NCI-H1436 (cell line): ENCODE measurements at regions not wholly inside any gene's neighbourhood (a gene's known extent, or its start where the extent isn't known, plus 50 kb on each side); places are given as distances from the start of the nearest gene placed in this dataset.
"Not testable (repeated sequence)": the region's sequence is repeated elsewhere in the genome, so short reads cannot be mapped to it uniquely, and the experiment has no call there.

ENCODE experiments used
- DNase-seq: peaks from one replicate; lab custom pipeline; 2025; lab: John Stamatoyannopoulos, UW

GRCh38 chr13:50156561-50157127, 141.4 kb downstream of the KCNRG start:
- no peak for DNase-seq

- no peak for DNase-seq
Observed at GRCh38 chr13:50158385-50159165, 143.3 kb downstream of the KCNRG start.

GRCh38 chr13:50159607-50160006, 144.4 kb downstream of the KCNRG start:
- no peak for DNase-seq

- no peak for DNase-seq
Observed at GRCh38 chr13:50161052-50161451, 145.8 kb downstream of the KCNRG start.

- no peak for DNase-seq
Observed at GRCh38 chr13:50162001-50162400, 146.8 kb downstream of the KCNRG start.

GRCh38 chr13:50162567-50162966, 147.3 kb downstream of the KCNRG start:
- DNase-seq, result no peak

GRCh38 chr13:50167224-50167947, 152.1 kb downstream of the KCNRG start:
- no peak for DNase-seq

- no peak for DNase-seq
Observed at GRCh38 chr13:50167967-50168366, 152.7 kb downstream of the KCNRG start.

GRCh38 chr13:50168786-50169185, 153.5 kb downstream of the KCNRG start:
- DNase-seq, result no peak

- no peak for DNase-seq
Observed at GRCh38 chr13:50170447-50171037, 155.3 kb downstream of the KCNRG start.

- DNase-seq, result no peak
Observed at GRCh38 chr13:50171590-50172282, 156.5 kb downstream of the KCNRG start.

GRCh38 chr13:50173045-50173444, 157.8 kb downstream of the KCNRG start:
- not testable (repeated sequence) for DNase-seq

GRCh38 chr13:50174630-50175029, 159.4 kb downstream of the KCNRG start:
- DNase-seq, result no peak

- no peak for DNase-seq
Observed at GRCh38 chr13:50179977-50180376, 164.7 kb downstream of the KCNRG start.

- not testable (repeated sequence) for DNase-seq
Observed at GRCh38 chr13:50185769-50186763, 170.8 kb downstream of the KCNRG start.

- DNase-seq, result no peak
Observed at GRCh38 chr13:50187352-50188029, 172.2 kb downstream of the KCNRG start.

GRCh38 chr13:50188696-50189095, 173.5 kb downstream of the KCNRG start:
- no peak for DNase-seq

GRCh38 chr13:50189450-50189849, 174.2 kb downstream of the KCNRG start:
- no peak for DNase-seq

- DNase-seq, result no peak
Observed at GRCh38 chr13:50191004-50191403, 175.8 kb downstream of the KCNRG start.

- no peak for DNase-seq
Observed at GRCh38 chr13:50192272-50192813, 177.1 kb downstream of the KCNRG start.
